WTC11 (cell line): ENCODE measurements at regions not wholly inside any gene's neighbourhood (a gene's known extent, or its start where the extent isn't known, plus 50 kb on each side); places are given as distances from the start of the nearest gene placed in this dataset.

Experiments
- ESRRA ChIP-seq: sonication (generic); formaldehyde crosslinking; IDR thresholded peaks from 2 replicates; pipeline ENCODE4 v1.8.1; 2022; ENCODE audit warnings: mild to moderate bottlenecking, missing genetic modification reagents, borderline replicate concordance
- FOXJ3 ChIP-seq: sonication (generic); formaldehyde crosslinking; IDR thresholded peaks from 2 replicates; pipeline ENCODE4 v1.9.0; 2021; ENCODE audit warnings: missing genetic modification reagents, mild to moderate bottlenecking, borderline replicate concordance
- IRF2 ChIP-seq: sonication (generic); formaldehyde crosslinking; IDR thresholded peaks from 2 replicates; pipeline ENCODE4 v1.8.0; 2022; ENCODE audit warnings: low read depth, missing genetic modification reagents, borderline replicate concordance
- JUN ChIP-seq: sonication (generic); formaldehyde crosslinking; IDR thresholded peaks from 2 replicates; pipeline ENCODE4 v1.8.0; 2023; ENCODE audit warnings: mild to moderate bottlenecking, missing genetic modification reagents
- MYBL2 ChIP-seq: sonication (generic); formaldehyde crosslinking; IDR thresholded peaks from 2 replicates; pipeline ENCODE4 v1.8.1; 2023; ENCODE audit warnings: mild to moderate bottlenecking, moderate library complexity, missing genetic modification reagents
- SP1 ChIP-seq: sonication (generic); formaldehyde crosslinking; conservative IDR thresholded peaks from 2 replicates; pipeline ENCODE4 v1.8.1; 2022; ENCODE audit warnings: missing genetic modification reagents
- ZNF138 ChIP-seq: sonication (generic); formaldehyde crosslinking; conservative IDR thresholded peaks from 2 replicates; pipeline ENCODE4 v1.8.1; 2022; ENCODE audit warnings: mild to moderate bottlenecking, moderate library complexity, missing genetic modification reagents
- TF ChIP-seq, protein P1 (sequence below): fragments of 200-600 bp; IDR thresholded peaks from 2 replicates; pipeline ENCODE4 v1.8.0; 2022; ENCODE audit warnings: antibody characterized with exemption
- TF ChIP-seq, protein P2 (sequence below): sonication (generic); formaldehyde crosslinking; IDR thresholded peaks from 2 replicates; pipeline ENCODE4 v1.8.1; 2023; ENCODE audit warnings: mild to moderate bottlenecking, missing genetic modification reagents, moderate library complexity
- TF ChIP-seq, protein P3 (sequence below): sonication (generic); formaldehyde crosslinking; IDR thresholded peaks from 2 replicates; pipeline ENCODE4 v1.8.1; 2022; ENCODE audit warnings: low read depth, mild to moderate bottlenecking, moderate library complexity, missing genetic modification reagents, borderline replicate concordance

DNA sequence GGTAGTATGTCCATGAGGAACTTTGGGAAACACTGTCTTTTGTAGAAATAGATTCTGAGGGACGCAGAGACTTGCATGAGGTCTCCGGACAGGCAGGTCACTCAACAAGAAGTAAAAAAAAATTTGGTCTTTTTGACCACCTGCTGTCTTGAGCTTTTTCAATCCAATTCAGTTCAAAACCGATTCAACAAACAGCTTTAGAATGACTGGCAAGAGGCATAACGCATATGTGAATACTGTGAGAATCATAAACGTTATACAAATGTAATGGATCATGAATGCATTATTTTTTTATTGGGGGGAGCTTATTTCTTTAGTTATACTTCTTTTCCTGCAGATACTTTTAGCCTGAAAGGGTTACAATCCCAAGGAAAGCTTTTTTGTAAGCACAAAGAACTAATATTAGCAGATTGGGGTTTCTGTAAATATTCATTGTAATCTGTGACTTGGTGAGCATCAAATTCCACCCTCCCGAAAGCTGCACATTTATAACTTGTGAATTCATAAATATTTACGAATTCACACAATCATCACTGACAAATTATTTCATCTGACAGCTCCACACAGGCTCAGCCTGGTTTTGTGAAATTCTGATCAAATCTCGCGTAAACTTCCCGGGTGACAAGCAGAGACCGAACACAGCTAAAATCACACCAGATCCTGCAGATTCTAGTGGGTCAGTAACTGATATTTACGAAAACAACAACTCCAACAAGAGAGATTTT, 507.7 kb downstream of the MN1 start:
- TF ChIP-seq, protein P1, sequence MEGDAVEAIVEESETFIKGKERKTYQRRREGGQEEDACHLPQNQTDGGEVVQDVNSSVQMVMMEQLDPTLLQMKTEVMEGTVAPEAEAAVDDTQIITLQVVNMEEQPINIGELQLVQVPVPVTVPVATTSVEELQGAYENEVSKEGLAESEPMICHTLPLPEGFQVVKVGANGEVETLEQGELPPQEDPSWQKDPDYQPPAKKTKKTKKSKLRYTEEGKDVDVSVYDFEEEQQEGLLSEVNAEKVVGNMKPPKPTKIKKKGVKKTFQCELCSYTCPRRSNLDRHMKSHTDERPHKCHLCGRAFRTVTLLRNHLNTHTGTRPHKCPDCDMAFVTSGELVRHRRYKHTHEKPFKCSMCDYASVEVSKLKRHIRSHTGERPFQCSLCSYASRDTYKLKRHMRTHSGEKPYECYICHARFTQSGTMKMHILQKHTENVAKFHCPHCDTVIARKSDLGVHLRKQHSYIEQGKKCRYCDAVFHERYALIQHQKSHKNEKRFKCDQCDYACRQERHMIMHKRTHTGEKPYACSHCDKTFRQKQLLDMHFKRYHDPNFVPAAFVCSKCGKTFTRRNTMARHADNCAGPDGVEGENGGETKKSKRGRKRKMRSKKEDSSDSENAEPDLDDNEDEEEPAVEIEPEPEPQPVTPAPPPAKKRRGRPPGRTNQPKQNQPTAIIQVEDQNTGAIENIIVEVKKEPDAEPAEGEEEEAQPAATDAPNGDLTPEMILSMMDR, result no peak
- no peak for TF ChIP-seq ESRRA
- TF ChIP-seq ZNF138 (CRISPR knock-in tag), result no peak
- no peak for TF ChIP-seq MYBL2 (CRISPR knock-in tag)
- no peak for TF ChIP-seq FOXJ3
- TF ChIP-seq, protein P2, sequence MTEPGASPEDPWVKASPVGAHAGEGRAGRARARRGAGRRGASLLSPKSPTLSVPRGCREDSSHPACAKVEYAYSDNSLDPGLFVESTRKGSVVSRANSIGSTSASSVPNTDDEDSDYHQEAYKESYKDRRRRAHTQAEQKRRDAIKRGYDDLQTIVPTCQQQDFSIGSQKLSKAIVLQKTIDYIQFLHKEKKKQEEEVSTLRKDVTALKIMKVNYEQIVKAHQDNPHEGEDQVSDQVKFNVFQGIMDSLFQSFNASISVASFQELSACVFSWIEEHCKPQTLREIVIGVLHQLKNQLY (CRISPR knock-in tag), result no peak
- no peak for TF ChIP-seq IRF2 (CRISPR knock-in tag)
- TF ChIP-seq, protein P3, sequence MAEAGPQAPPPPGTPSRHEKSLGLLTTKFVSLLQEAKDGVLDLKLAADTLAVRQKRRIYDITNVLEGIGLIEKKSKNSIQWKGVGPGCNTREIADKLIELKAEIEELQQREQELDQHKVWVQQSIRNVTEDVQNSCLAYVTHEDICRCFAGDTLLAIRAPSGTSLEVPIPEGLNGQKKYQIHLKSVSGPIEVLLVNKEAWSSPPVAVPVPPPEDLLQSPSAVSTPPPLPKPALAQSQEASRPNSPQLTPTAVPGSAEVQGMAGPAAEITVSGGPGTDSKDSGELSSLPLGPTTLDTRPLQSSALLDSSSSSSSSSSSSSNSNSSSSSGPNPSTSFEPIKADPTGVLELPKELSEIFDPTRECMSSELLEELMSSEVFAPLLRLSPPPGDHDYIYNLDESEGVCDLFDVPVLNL, result no peak
- TF ChIP-seq SP1, result no peak
- TF ChIP-seq JUN (CRISPR knock-in tag), result no peak
